Epidermal melanocyte (primary cell): ENCODE measurements at regions not wholly inside any gene's neighbourhood (a gene's known extent, or its start where the extent isn't known, plus 50 kb on each side); places are given as distances from the start of the nearest gene placed in this dataset.
A peak's percentile ranks its signal among the peaks of the same experiment; 100 is the strongest.
"Not testable (repeated sequence)": the region's sequence is repeated elsewhere in the genome, so short reads cannot be mapped to it uniquely, and the experiment has no call there.

Experiments used
- DNase-seq: peaks from one replicate; pipeline ENCODE4 v3.0.0; 2011; ENCODE audit warnings: low spot score; ENCODE audit not compliant: insufficient read length

DNA sequence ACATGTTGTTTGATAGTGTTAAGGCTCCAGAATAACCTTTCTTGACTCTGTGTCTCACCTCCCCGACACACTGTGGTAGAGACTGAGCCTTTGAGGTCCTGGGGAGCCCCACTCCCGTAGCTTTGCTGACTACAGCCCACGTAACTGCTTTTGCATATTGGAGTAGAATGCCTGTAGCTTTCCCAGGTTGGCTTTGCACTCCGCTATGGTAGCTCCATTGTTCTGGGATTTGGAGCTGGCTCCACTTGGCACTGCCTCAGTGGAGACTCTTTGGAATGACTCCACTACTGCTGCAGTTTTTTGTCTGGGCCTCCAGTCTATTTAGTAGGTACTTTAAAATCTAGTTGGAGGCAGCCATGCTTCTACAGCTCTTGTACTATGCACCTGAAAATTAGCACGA lies 56.2 kb upstream of the ANXA1 start:
- no peak for DNase-seq

DNA sequence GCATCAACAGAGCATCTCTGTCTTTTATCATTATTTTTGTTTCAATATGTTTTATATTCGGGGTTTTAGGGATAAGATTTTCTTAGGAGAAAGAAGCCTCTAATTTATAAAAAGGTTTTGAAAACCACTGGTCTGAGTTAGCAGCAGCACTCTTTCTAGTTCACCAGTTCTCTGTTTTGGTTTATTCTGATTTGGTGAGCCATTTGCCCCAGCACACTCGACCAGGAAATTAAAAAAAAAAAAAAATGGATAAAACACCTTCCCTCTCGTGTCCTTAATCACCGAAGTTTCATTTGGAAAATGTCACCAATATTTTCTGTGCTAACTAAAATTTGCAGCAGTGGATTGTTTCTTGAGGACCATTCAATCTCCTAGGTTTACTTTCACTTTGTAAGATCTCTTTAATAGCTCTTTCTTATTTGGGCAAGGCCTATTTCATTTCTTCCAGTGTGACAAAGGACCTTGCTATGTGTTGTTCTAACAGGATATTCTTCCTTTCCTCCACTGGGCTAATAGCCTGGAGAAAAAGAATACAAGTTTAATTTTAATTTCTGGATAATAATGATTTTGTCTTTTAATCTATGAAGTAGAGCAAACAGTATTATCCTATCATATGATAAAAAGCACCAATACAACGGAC lies 57.8 kb upstream of the ANXA1 start:
- DNase-seq = no peak

DNA sequence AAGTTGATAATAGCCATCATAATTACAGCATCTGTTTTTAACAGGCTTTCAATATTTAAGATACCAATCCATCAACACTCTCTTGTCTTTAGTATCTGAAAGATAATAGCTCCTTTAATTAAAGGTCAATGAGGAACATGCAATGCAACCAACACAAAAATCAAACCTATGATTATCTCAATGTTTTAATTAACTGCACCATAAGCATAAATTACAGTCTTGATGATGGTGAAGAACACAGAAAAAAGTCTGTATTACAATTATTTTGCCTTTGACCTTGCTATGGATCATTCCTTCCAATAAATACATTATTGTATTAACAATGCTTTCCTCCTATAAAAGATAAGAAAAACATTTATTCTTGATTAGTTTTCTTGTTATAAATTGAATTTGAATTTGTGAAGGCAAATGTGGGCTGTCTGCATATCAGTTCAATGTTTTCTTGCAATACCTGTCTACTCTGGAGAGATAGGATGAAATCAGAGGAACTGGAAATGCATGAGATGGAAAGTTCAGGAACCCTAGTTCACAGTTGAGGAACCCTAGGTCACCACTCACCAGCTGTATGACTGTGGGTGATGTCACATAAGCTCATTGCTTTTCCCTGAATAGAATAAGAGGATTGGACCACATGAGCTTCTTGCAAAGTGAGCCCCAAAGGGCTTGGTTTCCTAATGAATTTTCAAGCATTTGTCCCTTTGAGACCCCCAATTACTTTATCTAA lies 58.5 kb upstream of the ANXA1 start:
- no peak for DNase-seq

DNA sequence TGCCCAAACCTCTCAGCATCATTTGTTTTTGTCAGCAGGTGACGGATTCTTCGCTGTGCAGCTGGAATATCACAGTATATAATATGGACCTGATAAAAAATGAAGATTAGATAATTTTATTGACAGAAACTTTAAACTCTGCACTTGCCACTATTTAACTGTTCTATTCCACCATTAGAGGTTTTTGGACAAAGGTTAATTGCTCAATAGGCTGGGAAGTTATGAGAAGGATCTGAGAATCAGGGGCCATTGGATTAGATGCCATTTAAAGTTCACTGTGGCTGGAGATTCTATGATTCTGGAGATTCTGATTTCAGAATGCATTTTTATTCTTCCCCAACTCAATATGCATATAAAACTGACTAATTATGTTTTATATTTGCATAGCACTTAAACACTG lies 59.8 kb upstream of the ANXA1 start:
- DNase-seq = no peak

DNA sequence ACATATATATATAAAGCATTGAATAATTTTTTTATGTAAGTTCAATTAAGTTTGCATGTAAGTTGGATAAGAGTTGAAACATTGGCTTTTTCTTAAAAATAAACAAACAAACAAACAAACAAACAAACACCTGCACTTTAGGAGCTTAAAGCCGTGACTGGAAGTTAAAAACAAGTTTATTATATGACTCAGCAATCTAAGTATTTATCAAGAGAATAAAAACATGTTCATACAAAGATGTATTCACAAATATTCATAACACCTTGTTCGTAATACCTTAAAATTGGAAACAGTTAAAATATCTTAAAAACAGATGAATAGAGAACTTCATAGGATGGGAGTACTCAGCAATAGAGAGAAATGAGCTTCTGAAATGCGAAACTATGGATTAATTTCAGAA lies 61.5 kb upstream of the ANXA1 start:
- no peak for DNase-seq

DNA sequence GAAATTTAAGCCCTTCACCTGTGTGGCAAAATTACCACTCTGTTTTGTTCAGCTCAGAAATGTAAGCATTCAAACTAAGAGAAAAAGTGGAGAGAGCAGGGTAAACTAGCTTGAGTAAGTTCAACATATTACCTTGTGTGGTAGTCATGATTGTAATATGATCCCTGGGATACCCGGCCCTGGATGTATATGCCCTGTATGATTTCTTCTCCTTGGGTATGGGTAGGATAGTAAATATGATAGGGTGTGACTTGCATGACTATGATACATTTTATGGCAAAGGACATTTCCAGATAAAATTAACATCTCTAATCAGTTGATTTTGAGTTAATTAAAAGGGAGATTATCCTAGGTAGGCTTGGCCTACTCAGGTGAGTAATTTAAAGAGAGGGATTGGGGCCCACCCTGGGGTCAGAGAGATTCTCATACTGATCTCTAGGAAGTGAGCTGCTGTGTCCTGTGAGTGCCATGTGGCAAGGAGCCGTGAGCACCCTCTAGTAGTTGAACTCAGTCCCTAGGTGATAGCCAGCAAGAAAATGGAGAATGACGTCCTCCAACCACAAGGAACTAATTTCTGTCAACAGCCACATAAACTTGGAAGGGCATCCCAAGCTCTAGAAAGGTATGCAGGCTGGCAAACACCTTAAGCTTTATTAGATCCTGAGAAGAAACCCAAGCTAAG lies 62.2 kb upstream of the ANXA1 start:
- DNase-seq = no peak

DNA sequence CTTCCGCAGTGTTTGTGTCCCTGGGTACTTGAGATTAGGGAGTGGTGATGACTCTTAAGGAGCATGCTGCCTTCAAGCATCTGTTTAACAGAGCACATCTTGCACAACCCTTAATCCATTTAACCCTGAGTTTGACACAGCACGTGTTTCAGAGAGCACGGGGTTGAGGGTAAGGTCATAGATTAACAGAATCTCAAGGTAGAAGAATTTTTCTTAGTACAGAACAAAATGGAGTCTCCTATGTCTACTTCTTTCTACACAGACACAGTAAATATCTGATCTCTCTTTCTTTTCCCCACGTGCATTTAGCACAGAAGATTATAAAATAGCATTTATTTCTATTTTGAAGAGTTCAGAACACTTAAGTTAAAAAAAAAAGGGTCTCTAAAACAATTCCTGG lies 63.8 kb upstream of the ANXA1 start:
- DNase-seq = not testable (repeated sequence)

DNA sequence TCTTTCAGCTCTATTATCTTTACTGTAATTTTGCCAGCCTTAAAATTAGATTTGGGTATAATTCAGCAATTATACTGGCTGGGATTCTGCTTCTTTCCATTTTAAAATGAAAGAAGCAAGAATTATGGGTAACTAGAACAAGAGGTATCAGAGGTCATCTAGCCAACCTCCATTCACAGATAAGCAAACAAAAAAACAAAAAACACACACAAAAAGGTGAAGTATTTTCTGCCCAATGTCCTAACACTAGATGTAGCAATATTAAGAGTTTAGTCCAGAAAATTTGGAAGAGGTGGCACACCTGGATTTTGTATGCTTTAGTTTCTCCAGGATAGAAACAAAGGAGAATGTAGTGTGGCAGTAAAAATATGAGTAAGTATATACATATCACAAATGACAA lies 68.1 kb upstream of the ANXA1 start:
- no peak for DNase-seq

DNA sequence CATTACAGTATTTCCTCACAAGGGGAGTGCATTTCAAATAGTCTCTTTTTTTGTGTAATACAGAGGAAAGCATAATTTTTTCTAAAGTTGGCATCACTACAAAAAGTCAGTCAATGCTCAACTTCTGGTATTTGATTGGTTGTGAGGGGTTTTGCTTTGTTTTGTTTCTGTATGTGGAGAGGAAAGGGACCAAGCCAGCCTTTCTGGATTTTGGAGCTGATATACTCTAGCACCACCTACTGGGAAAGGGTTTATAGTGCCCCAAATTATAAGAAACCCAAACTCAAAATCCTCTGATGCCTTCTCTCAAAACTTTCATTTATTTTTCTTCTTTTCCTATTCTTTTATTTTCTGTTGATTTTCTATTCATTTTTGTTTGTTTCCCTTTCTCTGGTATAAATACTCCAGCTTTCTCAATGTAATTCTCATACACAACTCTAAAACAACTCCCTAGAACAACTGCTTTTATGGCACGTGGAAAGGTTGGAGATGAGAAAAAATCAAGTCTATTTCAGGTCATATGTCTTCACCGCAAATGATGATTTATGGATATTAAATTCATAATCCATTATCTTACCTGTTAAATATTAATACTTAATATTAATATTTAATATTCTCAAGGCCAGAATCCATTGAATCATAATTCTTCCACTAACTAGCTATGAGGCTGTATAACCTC lies 69.5 kb upstream of the ANXA1 start:
- DNase-seq = peak; percentile 53

DNA sequence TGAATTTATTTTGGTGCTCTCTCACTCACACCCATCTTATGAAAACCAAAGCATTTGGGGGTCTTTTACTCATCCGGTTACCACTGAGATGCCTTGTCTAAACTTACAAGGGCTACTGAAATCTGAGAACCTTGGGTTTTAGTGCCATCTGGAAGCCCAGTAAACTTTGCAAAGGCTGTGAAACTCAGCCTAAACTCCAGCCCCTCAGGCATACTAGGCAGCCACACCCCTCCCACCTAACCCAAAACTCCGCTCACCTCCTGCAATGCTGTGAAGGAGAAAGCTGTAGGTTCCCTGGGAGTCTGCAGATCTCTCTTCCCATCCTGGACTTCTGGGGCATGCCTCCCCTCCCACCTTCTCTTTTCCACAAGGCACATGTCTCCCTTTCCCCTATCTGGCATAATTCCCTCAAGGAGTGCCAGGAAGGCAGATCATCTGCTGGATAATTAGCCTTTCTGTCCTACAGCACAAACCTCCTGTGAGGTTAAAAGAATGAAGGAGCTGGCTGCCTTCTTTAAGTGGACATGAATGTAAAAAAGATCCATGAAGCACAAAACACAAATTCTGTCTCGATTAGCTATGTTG lies 71.5 kb upstream of the ANXA1 start:
- DNase-seq = no peak

DNA sequence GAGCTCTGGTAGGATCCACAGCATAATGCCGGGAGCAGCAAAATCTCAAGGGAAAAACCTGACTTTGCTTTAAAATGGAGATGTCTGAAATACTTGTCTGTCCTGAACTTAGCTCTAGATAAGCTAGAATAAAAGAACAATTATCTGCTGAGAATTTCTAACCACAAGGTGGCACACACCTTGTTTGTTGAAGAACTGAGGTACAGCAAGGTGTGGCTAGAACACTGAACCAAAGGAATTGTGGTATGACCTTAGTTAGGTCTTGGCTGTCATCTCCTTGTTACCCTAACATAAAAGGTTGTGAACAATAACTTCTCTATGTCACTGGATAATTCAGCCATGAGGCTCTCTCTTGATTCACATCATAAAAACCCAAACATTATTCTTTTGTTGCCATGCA lies 72.3 kb upstream of the ANXA1 start:
- no peak for DNase-seq

DNA sequence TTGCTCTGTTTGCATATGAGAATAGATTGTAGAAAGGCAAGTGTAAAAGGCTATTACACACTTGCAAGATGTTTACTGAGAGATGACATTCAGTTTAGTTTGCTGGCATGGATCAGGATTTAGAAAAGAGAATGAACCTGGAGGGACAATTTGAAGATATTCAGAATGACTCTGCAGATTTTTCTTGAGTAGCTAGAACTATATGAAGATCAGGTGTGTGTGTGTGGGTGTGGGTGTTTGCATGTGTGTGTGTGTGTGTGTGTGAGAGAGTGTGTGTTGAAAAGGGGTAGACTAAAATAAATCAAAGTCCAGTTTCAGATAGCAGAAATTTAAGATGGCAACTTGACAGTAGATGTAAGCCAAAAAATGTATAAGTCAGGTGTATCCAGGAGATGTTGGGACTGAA lies 74.0 kb upstream of the ANXA1 start:
- no peak for DNase-seq

DNA sequence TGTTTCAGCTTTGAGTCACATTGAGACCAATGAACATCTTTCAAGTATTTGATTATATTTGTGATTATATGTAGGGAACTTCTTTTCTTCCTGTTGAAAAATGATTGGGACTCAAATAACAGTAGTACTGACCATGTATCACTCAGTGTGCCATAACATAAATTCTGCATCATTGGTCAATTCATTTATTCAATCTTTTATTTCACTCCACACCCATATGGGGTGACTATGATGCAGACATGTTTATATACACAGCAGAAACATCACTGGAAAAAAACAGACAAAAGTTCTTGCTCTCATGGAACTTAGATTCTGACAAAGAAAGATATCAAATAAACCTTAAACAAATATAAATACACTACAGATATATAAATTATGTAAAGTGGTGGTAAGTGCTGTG lies 74.7 kb upstream of the ANXA1 start:
- no peak for DNase-seq

DNA sequence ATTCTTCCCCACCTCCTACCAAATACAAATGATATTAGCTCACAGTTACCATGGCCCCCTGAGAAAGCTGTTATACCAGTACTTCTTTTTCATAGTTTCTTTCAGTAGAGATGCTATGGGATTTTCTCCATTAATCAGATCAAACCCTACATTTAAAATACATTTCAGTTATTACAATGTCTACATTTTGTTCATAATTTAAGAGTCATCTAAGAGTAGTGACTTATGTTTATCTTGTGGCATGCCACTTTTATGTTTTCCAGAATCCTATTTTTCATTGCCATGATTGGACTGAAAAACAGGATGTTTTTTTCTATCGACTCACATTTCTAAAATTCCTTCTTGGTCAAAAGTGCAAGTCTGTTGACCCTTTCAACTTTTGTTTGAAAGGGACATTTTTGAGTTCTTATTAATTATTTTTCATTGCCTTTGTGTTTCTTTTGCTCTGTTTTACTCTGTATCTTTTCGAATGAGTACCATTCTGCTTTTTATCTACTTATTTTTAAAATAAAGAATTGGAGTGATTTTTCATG lies 77.4 kb upstream of the ANXA1 start:
- DNase-seq = no peak

DNA sequence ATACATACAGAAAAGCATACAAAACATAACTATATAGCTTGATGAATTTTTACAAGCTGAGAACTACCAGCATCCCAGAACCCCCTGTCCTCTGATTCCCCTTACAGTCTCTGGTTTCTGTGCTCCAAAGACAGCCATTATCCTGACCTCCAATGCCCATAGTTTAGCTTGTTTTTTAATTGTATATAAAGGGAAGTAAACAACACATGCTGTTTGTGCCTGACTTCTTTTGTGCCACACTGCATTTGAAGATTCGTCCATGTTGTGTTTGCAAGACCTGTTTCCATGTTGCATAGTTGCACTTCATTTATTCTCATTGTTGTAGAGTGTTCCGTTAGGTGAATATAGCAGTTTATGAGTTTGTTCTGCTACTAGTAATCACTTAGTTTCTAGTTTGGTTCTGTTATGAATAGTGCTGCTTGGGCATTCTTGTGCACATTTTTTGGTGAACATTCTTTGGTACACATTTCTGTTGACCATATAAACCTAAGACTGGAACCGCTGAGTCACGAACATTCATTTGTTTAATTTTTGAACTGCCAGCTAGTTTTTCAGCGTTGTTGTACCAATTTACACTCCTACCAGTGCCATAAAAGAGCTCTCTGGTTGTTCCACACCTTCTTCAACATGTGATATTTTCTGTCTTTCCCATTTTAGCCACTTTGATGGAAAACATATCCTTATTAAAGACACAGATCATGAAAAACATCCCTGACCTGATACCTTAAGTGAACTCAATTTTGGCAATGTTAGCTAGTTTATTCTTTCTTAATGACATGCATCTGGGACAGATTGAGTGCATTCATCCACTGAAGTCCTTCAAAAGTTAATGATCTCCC lies 78.1 kb upstream of the ANXA1 start:
- no peak for DNase-seq

DNA sequence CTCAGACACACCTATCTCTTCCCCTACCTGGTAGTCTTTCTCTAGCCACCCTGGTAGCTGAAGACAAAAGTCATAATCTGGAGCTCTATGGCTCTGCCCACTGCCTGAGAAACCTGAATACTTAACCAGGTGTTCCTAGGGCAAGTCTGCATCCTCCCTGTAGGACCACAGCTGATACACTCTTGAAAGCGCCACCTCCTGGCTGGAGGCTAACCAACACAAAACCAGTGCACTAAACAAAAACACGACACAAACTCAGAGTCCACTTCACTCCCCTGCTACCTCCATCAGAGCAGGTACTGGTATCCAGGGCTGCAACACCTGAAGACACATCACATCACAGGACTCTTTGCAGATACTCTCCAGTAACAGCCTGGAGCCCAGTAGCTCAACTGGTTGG lies 84.6 kb upstream of the ANXA1 start:
- DNase-seq = no peak

DNA sequence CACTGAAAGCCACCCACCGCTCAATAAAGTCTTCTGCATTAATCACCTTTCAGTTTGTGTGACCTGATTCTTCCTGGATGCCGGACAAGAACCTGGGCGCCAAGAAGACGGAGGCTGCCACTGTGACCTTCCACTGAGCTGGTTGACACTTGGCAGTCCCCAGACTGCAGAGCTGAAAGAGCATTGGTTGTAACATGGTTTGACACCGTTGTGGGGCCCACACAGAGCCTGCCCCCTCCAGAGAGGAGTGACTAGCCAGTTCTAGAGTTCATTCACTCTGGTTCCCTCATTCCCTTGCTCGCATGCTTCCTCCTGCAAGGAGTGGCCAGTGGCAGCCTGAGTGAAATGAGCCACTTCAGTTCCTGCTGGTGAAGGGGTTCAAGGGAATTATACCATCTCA lies 86.2 kb upstream of the ANXA1 start:
- no peak for DNase-seq

DNA sequence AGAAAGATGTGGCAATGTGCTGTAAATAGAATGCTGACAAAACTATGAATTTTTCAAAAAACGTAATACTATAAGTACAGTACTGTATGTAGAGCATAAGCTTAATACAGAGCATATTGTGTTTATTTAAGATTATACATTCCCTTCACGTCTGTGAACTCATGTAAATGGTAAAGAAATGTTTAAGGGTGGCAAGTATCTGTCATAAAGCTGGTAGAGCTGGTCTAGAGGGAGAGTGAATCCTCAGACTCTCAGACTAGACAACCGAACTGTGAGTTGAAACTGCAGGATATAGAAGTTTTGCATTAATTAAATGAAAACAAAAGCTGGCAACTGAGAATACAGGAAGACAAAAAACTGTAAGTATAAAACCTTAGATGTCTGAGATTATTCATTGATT lies 87.3 kb upstream of the ANXA1 start:
- no peak for DNase-seq

DNA sequence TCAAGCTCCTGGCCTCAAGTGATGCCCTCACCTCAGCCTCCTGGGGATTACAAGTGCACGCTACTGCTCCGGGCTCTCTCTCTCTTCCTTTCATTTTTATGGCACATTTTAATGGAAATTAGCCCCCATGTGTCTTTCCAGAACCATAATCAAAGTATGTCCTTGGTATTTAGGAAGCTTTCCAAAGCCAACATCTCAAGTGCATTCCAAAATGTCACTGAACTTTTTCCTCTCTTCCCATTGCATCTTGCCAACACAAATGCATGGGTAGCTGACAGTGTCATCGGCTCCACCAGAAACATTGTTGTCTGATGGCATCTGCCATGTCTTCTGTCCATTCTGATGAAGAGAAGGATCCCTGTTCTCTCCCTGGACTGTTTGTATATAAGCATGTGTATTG lies 90.5 kb upstream of the ANXA1 start:
- no peak for DNase-seq

DNA sequence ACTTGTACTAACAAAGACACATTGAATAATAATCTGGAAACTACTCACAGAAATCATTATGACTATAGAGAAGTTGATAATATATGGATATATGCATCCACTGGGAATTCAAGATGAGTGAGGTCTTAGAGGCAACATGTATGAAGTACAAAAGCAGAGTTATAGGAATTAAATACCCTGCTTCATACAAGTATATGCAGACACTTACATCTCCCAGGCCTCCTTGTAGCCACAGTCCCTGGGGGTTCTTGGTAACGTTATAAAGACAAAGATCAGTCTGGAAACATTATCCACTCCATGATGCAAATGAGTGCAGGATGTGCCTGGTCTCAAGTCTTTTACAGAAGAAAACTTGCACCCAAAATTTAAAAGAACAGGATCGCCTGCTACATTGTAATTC lies 92.4 kb upstream of the ANXA1 start:
- no peak for DNase-seq

DNA sequence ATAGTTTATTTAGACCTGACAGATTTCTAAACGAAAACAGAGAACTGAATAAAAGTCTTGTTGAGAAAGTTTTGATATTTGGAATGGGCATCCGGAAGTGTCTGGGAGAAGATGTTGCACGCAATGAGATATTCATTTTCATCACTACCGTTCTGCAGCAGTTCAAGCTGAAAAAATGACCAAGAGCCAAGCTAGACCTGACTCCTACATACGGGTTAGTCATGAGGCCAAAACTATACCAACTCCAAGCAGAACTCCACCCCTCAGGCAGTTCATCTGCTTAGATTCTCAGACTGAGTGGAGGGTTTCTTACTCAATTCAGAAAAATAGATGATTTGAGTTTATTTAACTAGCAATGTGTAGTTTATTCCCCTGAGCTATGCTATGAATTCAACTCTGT lies 95.4 kb upstream of the ANXA1 start:
- DNase-seq = no peak
